ENCODE measurements at regions not wholly inside any gene's neighbourhood (a gene's known extent, or its start where the extent isn't known, plus 50 kb on each side); places are given as distances from the start of the nearest gene placed in this dataset.

GRCh38 chr5:7315118-7315517 is 80.8 kb upstream of the ADCY2 start:
- H3K4me3 Mint-ChIP-seq, result no peak overlapping the region
- no peak overlapping the region for H3K27ac Mint-ChIP-seq
- H3K36me3 Mint-ChIP-seq, result no peaks in the 10 kb centered on the region
- ChIA-PET CTCF (ENCODE audit: partially characterized antibody) (no interaction called here), POLR2A (ENCODE audit: partially characterized antibody) (no interaction called here)
- Histone ChIP-seq H3K36me3 (ENCODE audit: insufficient read depth, low read length) (no peaks in the 10 kb centered on the region), H3K9me3 (ENCODE audit: control insufficient read depth in 1 of 2, low read length in 2 of 2) (no peaks in the 10 kb centered on the region), H3K27ac (ENCODE audit: low read depth, low read length) (no peak overlapping the region), H3K4me1 (ENCODE audit: insufficient read depth, low read length) (no peaks in the 10 kb centered on the region), H3K4me3 (ENCODE audit: low read length in 2 of 2) (no peak overlapping the region), H3K27me3 (ENCODE audit: insufficient read depth, low read length) (no peaks in the 10 kb centered on the region)
- intact Hi-C loops (cut with micrococcal nuclease), result no loop called here
- no peak for DNase-seq
- H3K9me3 Mint-ChIP-seq, result peaks cover 0 to 10% (median 0%) of the 10 kb centered on the region in 8 donors
- no peaks in the 10 kb centered on the region for H3K4me1 Mint-ChIP-seq
- peaks cover 2 to 10% of the 10 kb centered on the region in 2 donors for H3K27me3 Mint-ChIP-seq

GRCh38 chr5:7317751-7318150 is 78.2 kb upstream of the ADCY2 start:
- H3K27ac ChIP-seq (ENCODE audit: low read depth, low read length), result no peak overlapping the region
- H3K27me3 Mint-ChIP-seq, result peaks cover 2 to 10% of the 10 kb centered on the region in 2 donors
- no peaks in the 10 kb centered on the region for H3K4me1 Mint-ChIP-seq
- H3K9me3 Mint-ChIP-seq, result peaks cover 0 to 10% (median 0%) of the 10 kb centered on the region in 8 donors
- H3K4me1 ChIP-seq (ENCODE audit: insufficient read depth, low read length), result no peaks in the 10 kb centered on the region
- intact Hi-C loops (cut with micrococcal nuclease), result no loop called here
- no peaks in the 10 kb centered on the region for H3K9me3 ChIP-seq (ENCODE audit: control insufficient read depth in 1 of 2, low read length in 2 of 2)
- POLR2A ChIA-PET (ENCODE audit: partially characterized antibody), result no interaction called here
- no peaks in the 10 kb centered on the region for H3K36me3 Mint-ChIP-seq
- H3K27ac Mint-ChIP-seq, result no peak overlapping the region
- CTCF ChIA-PET (ENCODE audit: partially characterized antibody), result no interaction called here
- no peak overlapping the region for H3K4me3 Mint-ChIP-seq
- no peak overlapping the region for H3K4me3 ChIP-seq (ENCODE audit: low read length in 2 of 2)
- H3K27me3 ChIP-seq (ENCODE audit: insufficient read depth, low read length), result no peaks in the 10 kb centered on the region
- no peaks in the 10 kb centered on the region for H3K36me3 ChIP-seq (ENCODE audit: insufficient read depth, low read length)
- DNase-seq, result no peak

GRCh38 chr5:7320701-7321301 is 75.1 kb upstream of the ADCY2 start:
- no peaks in the 10 kb centered on the region for H3K36me3 Mint-ChIP-seq
- H3K9me3 Mint-ChIP-seq, result peaks cover 0 to 5% (median 0%) of the 10 kb centered on the region in 8 donors
- Histone ChIP-seq H3K4me1 (ENCODE audit: insufficient read depth, low read length) (no peaks in the 10 kb centered on the region), H3K9me3 (ENCODE audit: control insufficient read depth in 1 of 2, low read length in 2 of 2) (no peaks in the 10 kb centered on the region), H3K36me3 (ENCODE audit: insufficient read depth, low read length) (no peaks in the 10 kb centered on the region), H3K27me3 (ENCODE audit: insufficient read depth, low read length) (no peaks in the 10 kb centered on the region), H3K27ac (ENCODE audit: low read depth, low read length) (no peak overlapping the region), H3K4me3 (ENCODE audit: low read length in 2 of 2) (no peak overlapping the region)
- ChIA-PET CTCF (ENCODE audit: partially characterized antibody) (no interaction called here), POLR2A (ENCODE audit: partially characterized antibody) (no interaction called here)
- no peaks in the 10 kb centered on the region for H3K4me1 Mint-ChIP-seq
- H3K4me3 Mint-ChIP-seq, result no peak overlapping the region
- no peak for DNase-seq
- H3K27me3 Mint-ChIP-seq, result peaks cover 2% of the 10 kb centered on the region in 2 donors
- H3K27ac Mint-ChIP-seq, result no peak overlapping the region
- intact Hi-C loops (cut with micrococcal nuclease), result no loop called here

- Mint-ChIP-seq H3K4me1 (no peaks in the 10 kb centered on the region), H3K9me3 (peaks cover 0 to 5% (median 0%) of the 10 kb centered on the region in 8 donors), H3K27me3 (peaks cover 2% of the 10 kb centered on the region in 2 donors), H3K4me3 (no peak overlapping the region), H3K36me3 (no peaks in the 10 kb centered on the region), H3K27ac (no peak overlapping the region)
- H3K9me3 ChIP-seq (ENCODE audit: control insufficient read depth in 1 of 2, low read length in 2 of 2), result no peaks in the 10 kb centered on the region
- H3K27ac ChIP-seq (ENCODE audit: low read depth, low read length), result no peak overlapping the region
- H3K4me3 ChIP-seq (ENCODE audit: low read length in 2 of 2), result no peak overlapping the region
- H3K27me3 ChIP-seq (ENCODE audit: insufficient read depth, low read length), result no peaks in the 10 kb centered on the region
- no peaks in the 10 kb centered on the region for H3K36me3 ChIP-seq (ENCODE audit: insufficient read depth, low read length)
- intact Hi-C loops (cut with micrococcal nuclease), result no loop called here
- CTCF ChIA-PET (ENCODE audit: partially characterized antibody), result no interaction called here
- POLR2A ChIA-PET (ENCODE audit: partially characterized antibody), result no interaction called here
- DNase-seq, result no peak
- H3K4me1 ChIP-seq (ENCODE audit: insufficient read depth, low read length), result no peaks in the 10 kb centered on the region
Measured at GRCh38 chr5:7321724-7322123, 74.2 kb upstream of the ADCY2 start.

GRCh38 chr5:7324919-7325318 is 71.0 kb upstream of the ADCY2 start:
- Histone ChIP-seq H3K4me3 (ENCODE audit: low read length in 2 of 2) (no peak overlapping the region), H3K9me3 (ENCODE audit: control insufficient read depth in 1 of 2, low read length in 2 of 2) (no peaks in the 10 kb centered on the region), H3K4me1 (ENCODE audit: insufficient read depth, low read length) (no peaks in the 10 kb centered on the region), H3K36me3 (ENCODE audit: insufficient read depth, low read length) (no peaks in the 10 kb centered on the region), H3K27me3 (ENCODE audit: insufficient read depth, low read length) (no peaks in the 10 kb centered on the region), H3K27ac (ENCODE audit: low read depth, low read length) (no peak overlapping the region)
- no peak overlapping the region for H3K4me3 Mint-ChIP-seq
- no peaks in the 10 kb centered on the region for H3K36me3 Mint-ChIP-seq
- H3K4me1 Mint-ChIP-seq, result no peaks in the 10 kb centered on the region
- intact Hi-C loops (cut with micrococcal nuclease), result no loop called here
- ChIA-PET POLR2A (ENCODE audit: partially characterized antibody) (no interaction called here), CTCF (ENCODE audit: partially characterized antibody) (no interaction called here)
- DNase-seq, result no peak
- no peaks in the 10 kb centered on the region for H3K27me3 Mint-ChIP-seq
- H3K9me3 Mint-ChIP-seq, result no peaks in the 10 kb centered on the region
- H3K27ac Mint-ChIP-seq, result no peak overlapping the region

GRCh38 chr5:7325975-7326913 is 69.7 kb upstream of the ADCY2 start:
- H3K27me3 Mint-ChIP-seq, result no peaks in the 10 kb centered on the region
- no peaks in the 10 kb centered on the region for H3K9me3 Mint-ChIP-seq
- Histone ChIP-seq H3K27me3 (ENCODE audit: insufficient read depth, low read length) (no peaks in the 10 kb centered on the region), H3K4me1 (ENCODE audit: insufficient read depth, low read length) (no peaks in the 10 kb centered on the region), H3K9me3 (ENCODE audit: control insufficient read depth in 1 of 2, low read length in 2 of 2) (no peaks in the 10 kb centered on the region), H3K36me3 (ENCODE audit: insufficient read depth, low read length) (no peaks in the 10 kb centered on the region), H3K27ac (ENCODE audit: low read depth, low read length) (no peak overlapping the region), H3K4me3 (ENCODE audit: low read length in 2 of 2) (no peak overlapping the region)
- intact Hi-C loops (cut with micrococcal nuclease), result no loop called here
- H3K36me3 Mint-ChIP-seq, result no peaks in the 10 kb centered on the region
- H3K4me3 Mint-ChIP-seq, result no peak overlapping the region
- H3K4me1 Mint-ChIP-seq, result no peaks in the 10 kb centered on the region
- ChIA-PET CTCF (ENCODE audit: partially characterized antibody) (no interaction called here), POLR2A (ENCODE audit: partially characterized antibody) (no interaction called here)
- no peak for DNase-seq
- no peak overlapping the region for H3K27ac Mint-ChIP-seq

GRCh38 chr5:7329141-7329540 is 66.8 kb upstream of the ADCY2 start:
- Mint-ChIP-seq H3K4me3 (no peak overlapping the region), H3K27ac (no peak overlapping the region), H3K9me3 (peaks cover 0 to 1% (median 0%) of the 10 kb centered on the region in 8 donors), H3K27me3 (no peaks in the 10 kb centered on the region), H3K36me3 (no peaks in the 10 kb centered on the region), H3K4me1 (no peaks in the 10 kb centered on the region)
- Histone ChIP-seq H3K27ac (ENCODE audit: low read depth, low read length) (no peak overlapping the region), H3K4me3 (ENCODE audit: low read length in 2 of 2) (no peak overlapping the region), H3K36me3 (ENCODE audit: insufficient read depth, low read length) (no peaks in the 10 kb centered on the region), H3K27me3 (ENCODE audit: insufficient read depth, low read length) (no peaks in the 10 kb centered on the region), H3K9me3 (ENCODE audit: control insufficient read depth in 1 of 2, low read length in 2 of 2) (no peaks in the 10 kb centered on the region), H3K4me1 (ENCODE audit: insufficient read depth, low read length) (no peaks in the 10 kb centered on the region)
- POLR2A ChIA-PET (ENCODE audit: partially characterized antibody), result no interaction called here
- intact Hi-C loops (cut with micrococcal nuclease), result no loop called here
- DNase-seq, result no peak
- CTCF ChIA-PET (ENCODE audit: partially characterized antibody), result no interaction called here
